OCI-LY7 (cell line): ENCODE measurements at regions not wholly inside any gene's neighbourhood (a gene's known extent, or its start where the extent isn't known, plus 50 kb on each side); places are given as distances from the start of the nearest gene placed in this dataset.

ENCODE experiments used
- CTCF ChIP-seq: fragments of 200-600 bp; sonication (generic); conservative IDR thresholded peaks from 2 replicates; pipeline ENCODE4 v1.5.1; 2014; ENCODE audit warnings: mild to moderate bottlenecking, antibody characterized with exemption, low read length, moderate library complexity, mixed read lengths
- EZH2phosphoT487 ChIP-seq: fragments of 200-600 bp; sonication (generic); IDR thresholded peaks from 2 replicates; pipeline ENCODE4 v1.6.1; 2018; ENCODE audit warnings: low read depth, borderline replicate concordance, mild to moderate bottlenecking, mixed run types, antibody characterized with exemption, low read length, moderate library complexity, mixed read lengths

GRCh38 chr6:125370343-125370742 lies 68.6 kb upstream of the HDDC2 start:
- TF ChIP-seq CTCF (no peak), EZH2phosphoT487 (no peak)
